HG02884 (cell line): ENCODE measurements at regions not wholly inside any gene's neighbourhood (a gene's known extent, or its start where the extent isn't known, plus 50 kb on each side); places are given as distances from the start of the nearest gene placed in this dataset.

Experiments used
- ATAC-seq: cut with Tn5 transposase; IDR thresholded peaks from one replicate; pipeline ENCODE4 v1.9.1; 2021; ENCODE audit warnings: mild to moderate bottlenecking, moderate library complexity; ENCODE audit not compliant: unreplicated experiment

DNA sequence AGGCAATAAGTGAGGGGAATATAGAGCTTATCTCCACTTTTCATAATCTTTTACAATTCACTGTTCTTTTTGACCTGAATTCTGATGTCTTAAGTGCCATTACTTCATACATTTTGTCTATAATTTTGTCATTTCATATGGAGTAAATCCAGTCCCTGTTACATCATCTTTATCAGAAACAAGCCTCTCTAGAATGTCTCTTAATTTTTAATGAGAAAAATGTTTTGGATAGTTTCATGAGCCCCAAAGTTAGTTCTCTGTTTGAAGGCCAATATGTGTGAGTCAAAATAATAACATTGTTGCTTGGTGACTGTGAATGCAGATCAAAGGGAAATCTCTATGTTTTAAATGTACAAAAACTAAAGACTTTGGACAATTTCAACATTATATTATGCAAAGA, 329.6 kb upstream of the ARRDC3 start:
- ATAC-seq: no peak

GRCh38 chr5:91707521-91707841, 324.4 kb upstream of the ARRDC3 start:
- no peak for ATAC-seq

DNA sequence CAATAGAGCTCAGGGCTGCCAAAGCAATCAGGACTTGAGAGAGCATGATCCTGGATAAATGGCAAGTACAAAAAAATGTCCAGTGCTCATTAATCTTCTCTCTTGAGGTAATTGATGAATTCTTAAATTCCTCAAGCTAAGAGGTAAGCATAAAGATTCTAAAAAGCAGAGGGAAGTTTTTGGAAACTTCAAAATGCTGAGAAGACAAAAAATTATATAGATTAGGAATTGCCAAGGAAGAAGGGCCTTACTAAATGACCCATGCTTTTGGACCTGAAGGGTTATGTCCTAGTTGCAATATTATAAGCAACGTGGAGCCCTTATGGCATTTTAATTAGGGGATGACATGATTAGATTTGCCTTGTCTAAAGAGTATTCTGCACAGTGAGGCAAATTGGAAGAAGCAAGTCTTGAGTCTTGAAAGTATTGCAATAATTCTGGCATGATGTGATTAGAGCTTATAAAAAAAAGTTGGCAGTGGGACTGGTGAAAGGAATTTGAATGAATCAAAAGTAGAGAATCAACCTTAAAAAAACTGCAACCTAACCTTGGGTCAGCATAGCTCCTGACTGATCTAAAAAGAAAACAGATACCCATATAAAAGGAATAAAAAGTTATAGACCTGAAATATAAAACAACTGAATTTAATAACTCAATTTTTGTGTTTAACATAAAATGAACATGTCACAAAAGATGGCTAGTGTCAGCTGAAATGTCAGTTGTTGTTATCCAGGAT, 323.8 kb upstream of the ARRDC3 start:
- ATAC-seq: no peak

DNA sequence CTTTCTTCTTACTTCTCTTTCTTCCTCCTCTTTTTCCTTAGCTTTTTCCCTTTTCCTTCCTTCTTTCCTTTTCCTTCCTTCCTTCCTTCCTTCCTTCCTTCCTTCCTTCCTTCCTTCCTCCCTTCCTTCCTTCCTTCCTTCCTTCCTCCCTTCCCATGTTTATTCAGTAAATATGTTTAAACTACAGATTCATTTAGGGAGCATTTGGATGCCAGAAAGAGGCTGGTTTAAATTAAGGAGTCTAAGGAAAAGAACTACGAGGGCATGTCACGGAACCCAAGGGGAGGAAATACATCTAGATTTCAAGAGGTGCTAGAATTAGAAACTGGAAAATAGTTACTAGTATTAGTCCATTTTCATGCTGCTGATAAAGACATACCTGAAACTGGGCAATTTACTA, 320.0 kb upstream of the ARRDC3 start:
- ATAC-seq: no peak

GRCh38 chr5:91699429-91699828, 316.3 kb upstream of the ARRDC3 start:
- ATAC-seq: no peak

- no peak for ATAC-seq
These were observed 308.5 kb upstream of the ARRDC3 start for GRCh38 chr5:91691592-91691991.

GRCh38 chr5:91690921-91691320, 307.8 kb upstream of the ARRDC3 start:
- no peak for ATAC-seq

- no peak for ATAC-seq
These were observed 304.3 kb upstream of the ARRDC3 start for GRCh38 chr5:91687430-91687829.

DNA sequence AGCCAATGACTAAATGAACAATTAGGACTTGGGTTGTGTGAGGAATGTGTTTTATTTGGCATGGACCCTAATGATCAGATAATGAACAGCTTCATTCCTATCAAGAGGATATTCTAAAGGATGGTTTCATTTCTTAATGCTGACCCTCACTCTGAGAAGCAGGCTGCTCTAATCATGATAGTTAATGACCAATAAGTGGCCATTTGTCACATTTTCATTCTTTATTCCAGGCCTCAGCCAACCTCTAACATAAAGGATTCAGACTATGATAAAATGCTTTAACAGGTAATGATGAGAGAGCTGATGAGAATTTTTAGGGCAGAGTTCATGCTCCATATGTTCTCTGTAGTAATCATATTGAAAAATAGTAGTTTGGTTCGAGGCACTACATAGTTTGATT, 301.5 kb upstream of the ARRDC3 start:
- no peak for ATAC-seq

- no peak for ATAC-seq
These were observed 287.4 kb upstream of the ARRDC3 start for GRCh38 chr5:91670563-91670962.

DNA sequence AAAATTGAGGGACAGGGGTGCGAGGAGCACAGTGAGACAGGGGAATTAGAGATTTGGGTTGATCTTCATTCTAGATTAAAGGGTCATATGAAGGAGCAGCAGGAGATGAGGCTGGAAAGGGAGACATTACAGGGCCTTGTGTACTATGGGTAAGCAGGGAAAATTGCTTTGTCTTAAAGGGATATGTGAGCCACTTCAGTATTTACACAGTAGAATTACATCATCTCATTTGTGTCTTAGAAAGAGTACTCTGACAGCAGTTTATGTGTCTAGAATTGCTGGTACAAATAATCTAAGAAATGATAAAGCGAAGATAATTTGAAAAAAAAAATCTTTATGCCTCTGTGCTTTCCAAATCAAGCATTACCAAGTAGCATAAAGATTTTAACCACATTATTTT, 287.0 kb upstream of the ARRDC3 start:
- ATAC-seq: no peak

GRCh38 chr5:91668261-91668660, 285.1 kb upstream of the ARRDC3 start:
- no peak for ATAC-seq

GRCh38 chr5:91652678-91653077, 269.6 kb upstream of the ARRDC3 start:
- no peak for ATAC-seq

- no peak for ATAC-seq
These were observed 268.6 kb upstream of the ARRDC3 start for GRCh38 chr5:91651704-91652103.

- no peak for ATAC-seq
These were observed 262.2 kb upstream of the ARRDC3 start for GRCh38 chr5:91645347-91645746.

GRCh38 chr5:91643797-91644196, 260.7 kb upstream of the ARRDC3 start:
- ATAC-seq: no peak

DNA sequence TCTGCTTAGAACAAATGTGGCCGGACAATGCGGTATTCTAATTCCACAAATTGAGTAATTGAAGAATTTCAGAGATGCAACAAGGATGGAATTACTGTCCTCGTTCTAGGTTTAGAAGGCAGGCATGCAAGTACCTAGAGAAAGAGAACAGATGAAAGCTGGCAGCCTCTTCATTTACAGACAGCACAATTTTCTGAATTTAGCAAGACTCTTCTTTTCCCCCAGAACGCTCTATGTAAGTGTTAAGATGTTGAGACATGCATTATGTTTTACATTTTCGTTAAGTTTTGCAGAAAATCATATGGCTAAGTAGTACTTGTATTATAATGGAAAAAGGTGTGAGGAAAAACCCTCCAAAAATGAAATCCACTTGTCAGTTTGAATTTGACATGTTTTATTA, 259.5 kb upstream of the ARRDC3 start:
- ATAC-seq: no peak

- peak; percentile 61 for ATAC-seq
These were observed 258.7 kb upstream of the ARRDC3 start for GRCh38 chr5:91641730-91642350.

DNA sequence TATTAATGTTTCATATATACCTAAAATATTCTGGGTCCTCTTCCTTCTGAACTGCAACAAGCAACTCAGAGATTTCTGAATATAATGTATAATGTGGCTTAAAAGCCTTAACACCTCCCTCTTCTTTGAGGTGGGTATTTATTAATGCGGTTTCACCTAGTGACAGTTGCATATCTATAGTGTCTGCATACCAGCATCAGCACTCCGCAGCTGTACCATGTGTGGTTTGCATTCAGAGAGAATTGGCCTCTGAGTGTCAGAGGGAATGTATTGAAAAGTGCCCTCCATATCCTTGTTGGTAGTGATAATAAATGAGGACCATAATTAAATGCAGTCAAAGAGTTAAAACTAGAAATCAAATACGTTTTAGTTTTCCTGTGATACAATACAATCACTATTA, 256.6 kb upstream of the ARRDC3 start:
- no peak for ATAC-seq

GRCh38 chr5:91638010-91638409, 254.9 kb upstream of the ARRDC3 start:
- no peak for ATAC-seq

DNA sequence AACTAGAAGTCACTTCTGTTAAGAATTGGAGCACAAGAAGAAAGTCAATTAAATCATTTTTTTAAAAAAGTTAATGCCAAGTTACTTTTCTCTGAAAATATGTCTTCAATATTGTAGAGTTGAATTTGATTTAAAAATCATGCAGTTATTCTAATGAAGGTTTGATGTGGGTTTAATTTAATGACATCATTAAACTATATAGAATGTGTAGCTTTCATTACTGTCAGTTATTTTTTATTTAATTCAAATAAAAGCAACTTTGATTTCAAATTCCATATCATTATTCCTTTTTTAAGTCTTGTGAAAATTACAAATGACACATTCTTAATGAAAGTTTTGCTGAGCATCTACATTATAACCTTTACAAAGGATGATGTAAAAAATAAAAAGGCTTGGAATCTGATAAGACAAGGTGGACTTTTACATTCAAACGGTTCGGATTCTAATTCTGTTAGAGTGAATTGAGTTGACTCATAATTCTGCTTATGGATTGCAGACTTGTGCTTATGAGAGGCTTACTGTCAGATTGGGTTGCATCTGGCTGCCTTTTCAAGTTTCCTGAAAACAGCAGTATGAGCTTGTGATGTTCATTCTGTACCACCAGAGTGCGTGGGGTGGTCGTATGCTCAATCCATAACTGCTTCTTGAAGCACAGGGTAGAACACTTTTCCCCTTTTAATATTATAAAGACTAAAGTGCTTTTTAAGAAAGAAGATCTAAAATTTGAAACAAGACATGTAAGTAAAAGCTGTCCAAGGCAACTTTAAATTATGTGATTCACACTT, 253.0 kb upstream of the ARRDC3 start:
- ATAC-seq: no peak

- ATAC-seq: no peak
These were observed 249.8 kb upstream of the ARRDC3 start for GRCh38 chr5:91632871-91633270.
